OCI-LY7 (cell line): ENCODE measurements at regions not wholly inside any gene's neighbourhood (a gene's known extent, or its start where the extent isn't known, plus 50 kb on each side); places are given as distances from the start of the nearest gene placed in this dataset.

Source experiments
- BruUV-seq: library from RNA; stranded (reverse); fragments of 400-500 nt; replicated peaks from 2 replicates; lab custom pipeline; 2021; lab: Mats Ljungman, UMichigan
- CTCF ChIA-PET: fragments of 300-600 bp; sonication (Branson Sonifier 250); formaldehyde crosslinking; loops from one replicate; lab custom pipeline; 2022; ENCODE audit warnings: antibody characterized with exemption; ENCODE audit not compliant: unreplicated experiment; lab: Charles Lee
- POLR2A ChIA-PET: fragments of 300-600 bp; sonication (Branson Sonifier 250); formaldehyde crosslinking; loops from one replicate; lab custom pipeline; 2022; ENCODE audit warnings: antibody characterized with exemption; lab: Charles Lee
- DNase-seq: peaks from one replicate; pipeline ENCODE4 v3.0.0-alpha.2; 2015; ENCODE audit warnings: low spot score
- H2AFZ ChIP-seq: fragments of 200-600 bp; sonication (generic), shearing (Covaris generic); 2 replicates; pipeline ENCODE4 v1.6.1; 2014; ENCODE audit warnings: mild to moderate bottlenecking, antibody characterized with exemption, low read length, moderate library complexity
- H3K27ac ChIP-seq: fragments of 200-600 bp; sonication (generic); 2 replicates; pipeline ENCODE4 v1.5.1; 2014; ENCODE audit warnings: mixed run types, low read depth, mild to moderate bottlenecking, moderate library complexity, low read length, inconsistent platforms; ENCODE audit not compliant: poor library complexity, severe bottlenecking
- H3K36me3 ChIP-seq: fragments of 200-600 bp; sonication (generic); 2 replicates; pipeline ENCODE4 v1.6.1; 2014; ENCODE audit warnings: mild to moderate bottlenecking, antibody characterized with exemption, low read length, moderate library complexity, mixed read lengths; ENCODE audit not compliant: insufficient read depth
- H3K4me1 ChIP-seq: fragments of 200-600 bp; sonication (generic); 2 replicates; pipeline ENCODE4 v1.5.1; 2014; ENCODE audit warnings: mild to moderate bottlenecking, low read length; ENCODE audit not compliant: insufficient read depth, poor library complexity, severe bottlenecking
- H3K4me2 ChIP-seq: fragments of 200-600 bp; sonication (generic); 2 replicates; pipeline ENCODE4 v1.6.1; 2014; ENCODE audit warnings: mild to moderate bottlenecking, low read length
- H3K4me3 ChIP-seq: fragments of 200-600 bp; sonication (generic); 2 replicates; pipeline ENCODE4 v1.5.1; 2014; ENCODE audit warnings: mild to moderate bottlenecking, low read depth, low read length; ENCODE audit not compliant: poor library complexity, severe bottlenecking
- H3K79me2 ChIP-seq: fragments of 200-600 bp; sonication (generic); 2 replicates; pipeline ENCODE4 v1.6.1; 2016; ENCODE audit warnings: low read depth, mild to moderate bottlenecking, low read length, moderate library complexity, mixed read lengths; ENCODE audit not compliant: insufficient read depth
- H3K9me2 ChIP-seq: fragments of 200-600 bp; sonication (generic); 2 replicates; pipeline ENCODE4 v1.6.1; 2016; ENCODE audit warnings: mild to moderate bottlenecking, low read length, mixed read lengths; ENCODE audit not compliant: insufficient read depth
- H3K9me3 ChIP-seq: fragments of 200-600 bp; sonication (generic); 2 replicates; pipeline ENCODE4 v1.6.1; 2014; ENCODE audit warnings: mild to moderate bottlenecking, mixed run types, low read length, mixed read lengths
- H4K20me1 ChIP-seq: fragments of 200-600 bp; sonication (generic); 2 replicates; pipeline ENCODE4 v1.6.1; 2014; ENCODE audit warnings: mild to moderate bottlenecking, antibody characterized with exemption, low read length, moderate library complexity, mixed read lengths; ENCODE audit not compliant: insufficient read depth
- CTCF ChIP-seq: fragments of 200-600 bp; sonication (generic); conservative IDR thresholded peaks from 2 replicates; pipeline ENCODE4 v1.5.1; 2014; ENCODE audit warnings: mild to moderate bottlenecking, antibody characterized with exemption, low read length, moderate library complexity, mixed read lengths
- EZH2phosphoT487 ChIP-seq: fragments of 200-600 bp; sonication (generic); IDR thresholded peaks from 2 replicates; pipeline ENCODE4 v1.6.1; 2018; ENCODE audit warnings: low read depth, borderline replicate concordance, mild to moderate bottlenecking, mixed run types, antibody characterized with exemption, low read length, moderate library complexity, mixed read lengths
- intact Hi-C: fragments of 100-400 bp; cut with micrococcal nuclease; formaldehyde crosslinking; loops from one replicate; pipeline ENCODE4 v1.10.0; 2022; ENCODE audit not compliant: unreplicated experiment

- H3K27ac ChIP-seq: no peak overlapping the region
- H3K9me2 ChIP-seq: no peaks in the 10 kb centered on the region
- H3K9me3 ChIP-seq: no peaks in the 10 kb centered on the region
- H3K36me3 ChIP-seq: no peaks in the 10 kb centered on the region
- CTCF ChIA-PET: no interaction called here
- no peaks in the 10 kb centered on the region for H3K79me2 ChIP-seq
- no peaks in the 10 kb centered on the region for H4K20me1 ChIP-seq
- no peak overlapping the region for H3K4me2 ChIP-seq
- TF ChIP-seq EZH2phosphoT487: no peak
- no peak for TF ChIP-seq CTCF
- DNase-seq: no peak
- H2AFZ ChIP-seq: no peak overlapping the region
- POLR2A ChIA-PET: no interaction called here
- no TSS peak for BruUV-seq
- no peaks in the 10 kb centered on the region for H3K4me1 ChIP-seq
- intact Hi-C loops: no loop called here
- H3K4me3 ChIP-seq: no peak overlapping the region
These were observed 337.3 kb downstream of the RND3 start for GRCh38 chr2:150150144-150150543.

GRCh38 chr2:150147889-150148683 lies 339.4 kb downstream of the RND3 start:
- H3K9me2 ChIP-seq: no peaks in the 10 kb centered on the region
- H3K36me3 ChIP-seq: no peaks in the 10 kb centered on the region
- no peaks in the 10 kb centered on the region for H3K79me2 ChIP-seq
- H3K9me3 ChIP-seq: no peaks in the 10 kb centered on the region
- TF ChIP-seq EZH2phosphoT487 (no peak), CTCF (no peak)
- no peak for DNase-seq
- no TSS peak for BruUV-seq
- H3K27ac ChIP-seq: no peak overlapping the region
- H3K4me2 ChIP-seq: no peak overlapping the region
- H3K4me1 ChIP-seq: no peaks in the 10 kb centered on the region
- H3K4me3 ChIP-seq: no peak overlapping the region
- no peaks in the 10 kb centered on the region for H4K20me1 ChIP-seq
- intact Hi-C loops: no loop called here
- POLR2A ChIA-PET: no interaction called here
- no peak overlapping the region for H2AFZ ChIP-seq
- CTCF ChIA-PET: no interaction called here

GRCh38 chr2:150146879-150147278 lies 340.6 kb downstream of the RND3 start:
- intact Hi-C loops: no loop called here
- Histone ChIP-seq H3K27ac (no peak overlapping the region), H2AFZ (no peak overlapping the region), H3K9me2 (no peaks in the 10 kb centered on the region), H3K4me2 (no peak overlapping the region), H3K36me3 (no peaks in the 10 kb centered on the region), H3K79me2 (no peaks in the 10 kb centered on the region), H3K9me3 (no peaks in the 10 kb centered on the region), H4K20me1 (no peaks in the 10 kb centered on the region), H3K4me1 (no peaks in the 10 kb centered on the region), H3K4me3 (no peak overlapping the region)
- no TSS peak for BruUV-seq
- TF ChIP-seq EZH2phosphoT487 (no peak), CTCF (no peak)
- no peak for DNase-seq
- POLR2A ChIA-PET: no interaction called here
- CTCF ChIA-PET: no interaction called here
